Naive thymus-derived CD8-positive, alpha-beta T cell (primary cell): ENCODE measurements at regions not wholly inside any gene's neighbourhood (a gene's known extent, or its start where the extent isn't known, plus 50 kb on each side); places are given as distances from the start of the nearest gene placed in this dataset.

Experiments
- ATAC-seq, 2 donors: fragments of 150-1000 bp; cut with Tn5 transposase in 1 of 2; sonication (Bioruptor Pico), chemical (Tn5 transposase) in 1 of 2; 1 replicate in 1 of 2; 2 replicates in 1 of 2; pipeline ENCODE4 v1.10.0; 2021; ENCODE audit warnings: mild to moderate bottlenecking in 2 of 2, moderate library complexity in 2 of 2
- POLR2A ChIA-PET: fragments of 350-600 bp; sonication (Branson Sonifier 250); formaldehyde crosslinking; loops from one replicate; lab custom pipeline; 2021; ENCODE audit warnings: antibody characterized with exemption; lab: Charles Lee
- DNase-seq, 10 donors: peaks; one replicate each; pipeline versions ENCODE4 v3.0.0 to v3.0.0-alpha.2; 2020 to 2022
- H3K27ac Mint-ChIP-seq, 10 donors: one replicate each; pipeline ENCODE4 v1.8.0; 2020 to 2022; ENCODE audit warnings: mild to moderate bottlenecking in 10 of 10, mixed read lengths in 10 of 10, moderate library complexity in 4 of 10, inconsistent platforms in 1 of 10
- H3K27me3 Mint-ChIP-seq, 5 donors: one replicate each; pipeline ENCODE4 v1.8.0; 2021 to 2022; ENCODE audit warnings: mixed read lengths in 5 of 5
- H3K36me3 Mint-ChIP-seq, 3 donors: one replicate each; pipeline ENCODE4 v1.8.0; 2020 to 2022; ENCODE audit warnings: mixed read lengths in 3 of 3, mild to moderate bottlenecking in 2 of 3, inconsistent platforms in 1 of 3
- H3K4me1 Mint-ChIP-seq, 4 donors: one replicate each; pipeline ENCODE4 v1.8.0; 2021 to 2022; ENCODE audit warnings: mixed read lengths in 4 of 4
- H3K4me3 Mint-ChIP-seq, 10 donors: one replicate each; pipeline ENCODE4 v1.8.0; 2020 to 2022; ENCODE audit warnings: mild to moderate bottlenecking in 10 of 10, mixed read lengths in 10 of 10, moderate library complexity in 6 of 10, inconsistent platforms in 1 of 10
- H3K9me3 Mint-ChIP-seq, 9 donors: one replicate each; pipeline ENCODE4 v1.8.0; 2020 to 2022; ENCODE audit warnings: mixed read lengths in 9 of 9, mild to moderate bottlenecking in 3 of 9, inconsistent platforms in 1 of 9, moderate library complexity in 1 of 9

DNA sequence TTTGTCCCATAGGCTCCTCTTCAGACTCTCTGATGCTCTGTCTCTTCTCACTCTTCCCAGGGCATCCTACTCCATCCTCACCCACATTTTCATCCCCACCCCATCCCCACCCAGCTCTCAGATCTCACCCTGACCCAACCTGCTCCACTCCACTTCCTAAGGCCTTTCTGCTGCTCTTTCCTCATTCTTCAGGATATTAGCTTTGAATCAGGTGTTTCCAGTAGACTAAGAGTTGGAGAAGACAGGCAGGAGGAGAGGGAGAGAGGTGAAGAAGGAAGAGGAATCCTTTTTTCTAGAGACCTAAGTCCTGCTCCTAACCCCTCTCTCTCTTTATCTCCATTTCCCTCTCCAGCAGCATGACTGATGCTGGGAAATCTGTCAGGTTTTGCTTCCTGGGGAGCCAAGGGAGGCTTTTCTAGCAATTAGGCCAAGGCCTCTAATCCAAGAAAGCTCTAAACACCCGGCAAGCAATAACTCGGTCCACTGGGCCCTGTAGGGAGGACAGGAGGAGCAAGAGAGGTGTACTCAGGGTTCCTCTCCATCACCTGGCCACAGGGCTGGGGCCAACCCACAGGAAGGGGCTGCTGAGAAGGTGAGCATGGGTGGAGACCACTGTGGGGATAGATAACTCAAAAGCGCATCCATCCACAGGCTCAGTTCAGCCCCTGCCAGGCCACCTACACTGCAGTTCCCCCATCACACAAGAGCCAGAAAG lies 133.3 kb downstream of the TMEM132E start:
- no peaks in the 10 kb centered on the region for H3K36me3 Mint-ChIP-seq
- DNase-seq (no peak), ATAC-seq (no peak)
- peaks cover 0 to 7% (median 0%) of the 10 kb centered on the region in 4 donors for H3K4me1 Mint-ChIP-seq
- POLR2A ChIA-PET: no interaction called here
- H3K9me3 Mint-ChIP-seq: no peaks in the 10 kb centered on the region
- H3K4me3 Mint-ChIP-seq: no peak overlapping the region
- peaks cover 2 to 81% (median 20%) of the 10 kb centered on the region in 5 donors for H3K27me3 Mint-ChIP-seq
- no peak overlapping the region for H3K27ac Mint-ChIP-seq

- DNase-seq (no peak), ATAC-seq (no peak)
- Mint-ChIP-seq H3K4me3 (no peak overlapping the region), H3K27me3 (peaks cover 2 to 90% (median 20%) of the 10 kb centered on the region in 5 donors), H3K9me3 (peaks cover 0 to 1% (median 0%) of the 10 kb centered on the region in 9 donors), H3K4me1 (peaks cover 0 to 6% (median 0%) of the 10 kb centered on the region in 4 donors), H3K36me3 (no peaks in the 10 kb centered on the region), H3K27ac (no peak overlapping the region)
- POLR2A ChIA-PET: no interaction called here
These were observed 132.3 kb downstream of the TMEM132E start for GRCh38 chr17:34711646-34712045.

- no peak for DNase-seq
- POLR2A ChIA-PET: no interaction called here
- Mint-ChIP-seq H3K4me1 (no peaks in the 10 kb centered on the region), H3K36me3 (no peaks in the 10 kb centered on the region), H3K9me3 (peaks cover 0 to 5% (median 0%) of the 10 kb centered on the region in 9 donors), H3K27me3 (peaks cover 2 to 84% (median 21%) of the 10 kb centered on the region in 5 donors), H3K4me3 (no peak overlapping the region), H3K27ac (peak overlapping the region in 1 of 10 donors; percentile 60)
- no peak for ATAC-seq
These were observed 130.8 kb downstream of the TMEM132E start for GRCh38 chr17:34710226-34710625.

- ATAC-seq: no peak
- Mint-ChIP-seq H3K9me3 (peaks cover 0 to 12% (median 4%) of the 10 kb centered on the region in 9 donors), H3K36me3 (peaks cover 0 to 5% (median 0%) of the 10 kb centered on the region in 3 donors), H3K27ac (no peak overlapping the region), H3K4me3 (no peak overlapping the region), H3K27me3 (peaks cover 6 to 81% (median 23%) of the 10 kb centered on the region in 5 donors), H3K4me1 (no peaks in the 10 kb centered on the region)
- POLR2A ChIA-PET: no interaction called here
- DNase-seq: no peak
These were observed 129.9 kb downstream of the TMEM132E start for GRCh38 chr17:34709158-34709754.

DNA sequence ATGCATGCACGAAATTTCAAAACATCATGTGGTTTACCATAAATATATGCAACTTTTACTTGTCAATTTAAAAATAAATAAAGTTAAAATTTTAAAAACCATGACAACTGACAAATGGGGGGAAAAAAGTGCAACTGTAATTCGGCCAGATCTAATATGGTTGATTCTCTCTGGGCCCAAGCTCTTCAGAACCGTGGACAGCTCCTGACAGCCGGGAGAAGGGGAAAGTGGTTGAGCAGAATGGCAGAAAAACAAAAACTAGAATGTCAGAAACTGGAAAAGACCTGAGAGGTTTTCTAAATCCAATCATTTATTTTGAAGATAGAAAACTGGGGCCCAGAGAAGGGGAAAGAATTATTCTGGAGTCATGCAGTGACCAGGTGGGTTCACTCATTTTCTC lies 126.6 kb downstream of the TMEM132E start:
- ATAC-seq (no peak), DNase-seq (peak in 2 of 10 donors; percentile 7 to 14)
- Mint-ChIP-seq H3K9me3 (peaks cover 0 to 13% (median 4%) of the 10 kb centered on the region in 9 donors), H3K36me3 (peaks cover 0 to 5% (median 0%) of the 10 kb centered on the region in 3 donors), H3K27me3 (peaks cover 14 to 79% (median 36%) of the 10 kb centered on the region in 5 donors), H3K4me3 (no peak overlapping the region), H3K27ac (no peak overlapping the region), H3K4me1 (no peaks in the 10 kb centered on the region)
- POLR2A ChIA-PET: no interaction called here

DNA sequence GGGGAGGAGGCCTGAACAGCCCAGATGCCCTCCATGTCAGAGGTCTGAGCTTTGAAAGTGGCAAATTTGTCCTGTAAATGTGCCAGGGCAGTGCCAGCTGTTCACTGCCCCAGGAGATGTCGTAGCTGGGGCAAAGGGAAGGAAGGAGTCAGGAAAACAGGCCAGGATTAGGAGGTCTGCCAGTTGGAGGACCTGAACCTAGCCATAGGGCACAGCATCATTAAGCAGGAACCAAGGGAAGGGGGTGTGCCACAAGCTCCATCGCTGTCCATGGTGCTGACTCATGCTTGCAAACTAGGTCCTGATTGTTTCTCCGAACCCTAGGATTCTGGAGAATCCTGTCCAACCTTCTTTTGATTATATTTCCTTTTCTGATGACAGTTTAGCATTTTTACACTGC lies 124.2 kb downstream of the TMEM132E start:
- peaks cover 0 to 5% (median 0%) of the 10 kb centered on the region in 3 donors for H3K36me3 Mint-ChIP-seq
- peaks cover 0 to 13% (median 4%) of the 10 kb centered on the region in 9 donors for H3K9me3 Mint-ChIP-seq
- H3K27me3 Mint-ChIP-seq: peaks cover 18 to 76% (median 41%) of the 10 kb centered on the region in 5 donors
- ATAC-seq: no peak
- H3K27ac Mint-ChIP-seq: no peak overlapping the region
- no peak overlapping the region for H3K4me3 Mint-ChIP-seq
- peak in 1 of 10 donors; percentile 13 for DNase-seq
- POLR2A ChIA-PET: no interaction called here
- no peaks in the 10 kb centered on the region for H3K4me1 Mint-ChIP-seq

DNA sequence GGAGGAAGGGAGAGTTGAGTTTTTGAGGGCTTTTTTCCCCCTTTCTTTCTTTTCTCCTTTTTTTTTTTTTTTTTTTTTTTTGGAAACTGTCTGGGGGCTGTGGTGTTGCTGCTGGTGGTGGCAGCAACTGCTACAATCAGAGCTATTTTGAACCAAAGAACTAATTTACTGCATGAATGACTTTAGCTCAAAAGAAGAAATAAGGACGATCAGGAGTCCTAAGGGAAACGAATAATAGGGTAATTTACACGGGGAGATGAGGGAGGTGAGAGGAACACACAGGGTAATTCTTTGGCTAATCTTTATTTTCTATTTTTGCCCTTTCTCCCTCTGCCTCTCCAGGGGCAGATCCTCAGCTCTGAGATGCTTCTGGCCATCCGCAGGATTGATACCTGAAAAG lies 119.8 kb downstream of the TMEM132E start:
- Mint-ChIP-seq H3K27me3 (peaks cover 11 to 55% (median 29%) of the 10 kb centered on the region in 5 donors), H3K27ac (no peak overlapping the region), H3K4me3 (no peak overlapping the region), H3K4me1 (no peaks in the 10 kb centered on the region), H3K36me3 (no peaks in the 10 kb centered on the region), H3K9me3 (peaks cover 0 to 2% (median 0%) of the 10 kb centered on the region in 9 donors)
- POLR2A ChIA-PET: no interaction called here
- DNase-seq (no peak), ATAC-seq (no peak)

DNA sequence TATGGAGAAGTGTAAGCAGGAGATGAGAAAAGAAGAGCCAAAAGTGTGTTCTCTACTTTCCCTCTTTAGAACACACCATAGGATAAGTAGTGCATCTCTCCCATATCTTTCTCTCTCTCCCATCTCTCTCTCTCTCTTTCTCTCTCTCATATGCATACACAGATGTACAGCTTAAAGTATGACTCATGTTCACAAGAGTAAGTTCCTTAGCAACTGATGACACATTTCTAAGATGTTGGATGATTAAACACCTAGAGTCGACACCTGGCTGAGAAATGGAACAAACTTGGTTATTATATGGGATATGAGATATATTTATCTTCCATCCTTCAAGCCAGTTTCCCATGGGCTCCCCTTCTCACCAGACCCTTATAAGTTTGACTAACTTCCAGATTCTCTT lies 113.5 kb downstream of the TMEM132E start:
- Mint-ChIP-seq H3K27me3 (peaks cover 17 to 35% (median 20%) of the 10 kb centered on the region in 5 donors), H3K4me1 (no peaks in the 10 kb centered on the region), H3K4me3 (no peak overlapping the region), H3K36me3 (peaks cover 0 to 11% (median 2%) of the 10 kb centered on the region in 3 donors), H3K27ac (no peak overlapping the region), H3K9me3 (peaks cover under 1 to 18% (median 11%) of the 10 kb centered on the region in 9 donors)
- POLR2A ChIA-PET: no interaction called here
- ATAC-seq (no peak), DNase-seq (no peak)
